MCF 10A (cell line): ENCODE measurements at regions not wholly inside any gene's neighbourhood (a gene's known extent, or its start where the extent isn't known, plus 50 kb on each side); places are given as distances from the start of the nearest gene placed in this dataset.

Source experiments
- BruUV-seq: library from RNA; stranded (reverse); fragments of 400-500 nt; replicated peaks from 2 replicates; lab custom pipeline; 2021; lab: Mats Ljungman, UMichigan
- CTCF ChIA-PET: fragments of 300-600 bp; sonication (Branson Sonifier 250); formaldehyde crosslinking; extraction: SDS; loops from one replicate; lab custom pipeline; 2021; ENCODE audit warnings: antibody characterized with exemption, inconsistent platforms; lab: Yijun Ruan, JAX
- POLR2A ChIA-PET: fragments of 300-600, 350-650 bp; sonication (Branson Sonifier 250); formaldehyde crosslinking; extraction: SDS; loops from one replicate; lab custom pipeline; 2020; ENCODE audit warnings: antibody characterized with exemption, inconsistent platforms; lab: Yijun Ruan, JAX
- DNase-seq: peaks from one replicate; pipeline ENCODE4 v3.0.0-alpha.2; 2018; ENCODE audit not compliant: unreplicated experiment
- H3K27ac Mint-ChIP-seq: one replicate; pipeline ENCODE4 v1.8.0; 2022; ENCODE audit warnings: mild to moderate bottlenecking, low read depth, mixed read lengths; ENCODE audit not compliant: unreplicated experiment
- H3K27me3 Mint-ChIP-seq: one replicate; pipeline ENCODE4 v1.8.0; 2022; ENCODE audit warnings: mixed read lengths; ENCODE audit not compliant: insufficient read depth, unreplicated experiment
- H3K36me3 Mint-ChIP-seq: one replicate; pipeline ENCODE4 v1.8.0; 2022; ENCODE audit warnings: mild to moderate bottlenecking, moderate library complexity, mixed read lengths; ENCODE audit not compliant: insufficient read depth, unreplicated experiment
- H3K4me1 Mint-ChIP-seq: one replicate; pipeline ENCODE4 v1.8.0; 2022; ENCODE audit warnings: mixed read lengths; ENCODE audit not compliant: insufficient read depth, unreplicated experiment
- H3K4me3 Mint-ChIP-seq: one replicate; pipeline ENCODE4 v1.8.0; 2022; ENCODE audit warnings: mild to moderate bottlenecking, moderate library complexity, mixed read lengths; ENCODE audit not compliant: unreplicated experiment
- H3K9me3 Mint-ChIP-seq: one replicate; pipeline ENCODE4 v1.8.0; 2022; ENCODE audit warnings: mixed read lengths; ENCODE audit not compliant: unreplicated experiment
- intact Hi-C: fragments of 100-400 bp; cut with micrococcal nuclease; formaldehyde crosslinking; loops from 2 replicates; pipeline ENCODE4 v1.14.1; 2022
- TF ChIP-seq, protein P1 (sequence below): fragments of 200-600 bp; IDR thresholded peaks from one replicate; pipeline ENCODE4 v1.8.0; 2022; ENCODE audit warnings: antibody characterized with exemption, mild to moderate bottlenecking; ENCODE audit not compliant: unreplicated experiment

- BruUV-seq = no TSS peak
- DNase-seq = no peak
- Mint-ChIP-seq H3K27me3 (peaks cover 50% of the 10 kb centered on the region), H3K4me3 (no peak overlapping the region), H3K27ac (no peak overlapping the region), H3K9me3 (no peaks in the 10 kb centered on the region), H3K4me1 (no peaks in the 10 kb centered on the region), H3K36me3 (no peaks in the 10 kb centered on the region)
- TF ChIP-seq, protein P1, sequence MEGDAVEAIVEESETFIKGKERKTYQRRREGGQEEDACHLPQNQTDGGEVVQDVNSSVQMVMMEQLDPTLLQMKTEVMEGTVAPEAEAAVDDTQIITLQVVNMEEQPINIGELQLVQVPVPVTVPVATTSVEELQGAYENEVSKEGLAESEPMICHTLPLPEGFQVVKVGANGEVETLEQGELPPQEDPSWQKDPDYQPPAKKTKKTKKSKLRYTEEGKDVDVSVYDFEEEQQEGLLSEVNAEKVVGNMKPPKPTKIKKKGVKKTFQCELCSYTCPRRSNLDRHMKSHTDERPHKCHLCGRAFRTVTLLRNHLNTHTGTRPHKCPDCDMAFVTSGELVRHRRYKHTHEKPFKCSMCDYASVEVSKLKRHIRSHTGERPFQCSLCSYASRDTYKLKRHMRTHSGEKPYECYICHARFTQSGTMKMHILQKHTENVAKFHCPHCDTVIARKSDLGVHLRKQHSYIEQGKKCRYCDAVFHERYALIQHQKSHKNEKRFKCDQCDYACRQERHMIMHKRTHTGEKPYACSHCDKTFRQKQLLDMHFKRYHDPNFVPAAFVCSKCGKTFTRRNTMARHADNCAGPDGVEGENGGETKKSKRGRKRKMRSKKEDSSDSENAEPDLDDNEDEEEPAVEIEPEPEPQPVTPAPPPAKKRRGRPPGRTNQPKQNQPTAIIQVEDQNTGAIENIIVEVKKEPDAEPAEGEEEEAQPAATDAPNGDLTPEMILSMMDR = no peak
- POLR2A ChIA-PET = no interaction called here
- intact Hi-C loops = no loop called here
- CTCF ChIA-PET = interaction anchor here (0.7 to 1.3 kb wide), 3 partner anchors 125 to 180 kb away, joined by 3 to 4 read pairs (median 4); no protein-coding TSS in a partner anchor
Observed at GRCh38 chr12:20040831-20041230, 327.5 kb upstream of the PDE3A start.

DNA sequence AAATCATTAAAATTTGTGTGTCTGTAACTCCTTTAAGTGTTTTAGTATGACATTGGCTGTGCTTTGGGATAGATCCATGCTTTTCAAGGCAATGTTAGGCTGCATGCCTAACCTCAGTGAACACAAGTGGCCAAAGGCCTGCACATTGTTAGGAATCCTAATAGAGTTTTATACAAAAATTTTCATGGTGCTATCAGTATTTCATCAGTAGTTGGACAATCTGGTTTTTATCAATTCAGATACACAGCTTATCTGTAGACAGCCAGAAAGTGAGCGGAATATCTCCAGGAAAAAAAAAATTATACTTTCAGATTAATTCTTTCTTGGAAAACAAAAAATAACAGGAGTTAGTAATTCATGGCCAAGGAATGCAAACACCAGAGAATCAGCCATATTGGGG, 324.0 kb upstream of the PDE3A start:
- TF ChIP-seq, protein P1 = no peak
- Mint-ChIP-seq H3K9me3 (no peaks in the 10 kb centered on the region), H3K36me3 (no peaks in the 10 kb centered on the region), H3K4me1 (no peaks in the 10 kb centered on the region), H3K27ac (no peak overlapping the region), H3K4me3 (no peak overlapping the region), H3K27me3 (peaks cover 29% of the 10 kb centered on the region)
- no TSS peak for BruUV-seq
- no peak for DNase-seq
- CTCF ChIA-PET = no interaction called here
- POLR2A ChIA-PET = no interaction called here
- intact Hi-C loops = loop anchor here (1.0 kb wide), 1 partner anchor 39 kb away; no protein-coding TSS in a partner anchor

- no TSS peak for BruUV-seq
- CTCF ChIA-PET = interaction anchor here (0.6 kb wide), 1 partner anchor 473 kb away, joined by 4 read pairs; no protein-coding TSS in a partner anchor
- no peak for DNase-seq
Observed at GRCh38 chr12:20044846-20045245, 323.5 kb upstream of the PDE3A start.

GRCh38 chr12:20047901-20048300, 320.4 kb upstream of the PDE3A start:
- H3K27me3 Mint-ChIP-seq = no peaks in the 10 kb centered on the region
- TF ChIP-seq, protein P1 = no peak
- CTCF ChIA-PET = no interaction called here
- POLR2A ChIA-PET = interaction anchor here (1.2 kb wide), 1 partner anchor 79 kb away, joined by 3 read pairs; no protein-coding TSS in a partner anchor
- H3K4me1 Mint-ChIP-seq = no peaks in the 10 kb centered on the region
- H3K27ac Mint-ChIP-seq = no peak overlapping the region
- H3K9me3 Mint-ChIP-seq = no peaks in the 10 kb centered on the region
- H3K36me3 Mint-ChIP-seq = no peaks in the 10 kb centered on the region
- H3K4me3 Mint-ChIP-seq = no peak overlapping the region
- BruUV-seq = no TSS peak
- intact Hi-C loops = no loop called here
- no peak for DNase-seq

More at GRCh38 chr12:20044846-20045245, 323.5 kb upstream of the PDE3A start:
- no peak overlapping the region for H3K27ac Mint-ChIP-seq
- peaks cover 24% of the 10 kb centered on the region for H3K27me3 Mint-ChIP-seq
- no peak overlapping the region for H3K4me3 Mint-ChIP-seq
- no peaks in the 10 kb centered on the region for H3K36me3 Mint-ChIP-seq
- POLR2A ChIA-PET = no interaction called here
- H3K4me1 Mint-ChIP-seq = no peaks in the 10 kb centered on the region
- TF ChIP-seq, protein P1 = no peak
- intact Hi-C loops = loop anchor here (1.0 kb wide), 1 partner anchor 40 kb away; no protein-coding TSS in a partner anchor
- no peaks in the 10 kb centered on the region for H3K9me3 Mint-ChIP-seq
